ENCODE measurements at regions not wholly inside any gene's neighbourhood (a gene's known extent, or its start where the extent isn't known, plus 50 kb on each side); places are given as distances from the start of the nearest gene placed in this dataset.

- no peak for DNase-seq (ENCODE audit: low read depth in 2 of 2)
Observed at GRCh38 chr10:104505521-104506042, 135.5 kb upstream of the SORCS3 start.

- DNase-seq (ENCODE audit: low read depth in 2 of 2): no peak
Observed at GRCh38 chr10:104509981-104510380, 131.1 kb upstream of the SORCS3 start.

- DNase-seq (ENCODE audit: low read depth in 2 of 2): no peak
Observed at GRCh38 chr10:104510644-104511043, 130.4 kb upstream of the SORCS3 start.

DNA sequence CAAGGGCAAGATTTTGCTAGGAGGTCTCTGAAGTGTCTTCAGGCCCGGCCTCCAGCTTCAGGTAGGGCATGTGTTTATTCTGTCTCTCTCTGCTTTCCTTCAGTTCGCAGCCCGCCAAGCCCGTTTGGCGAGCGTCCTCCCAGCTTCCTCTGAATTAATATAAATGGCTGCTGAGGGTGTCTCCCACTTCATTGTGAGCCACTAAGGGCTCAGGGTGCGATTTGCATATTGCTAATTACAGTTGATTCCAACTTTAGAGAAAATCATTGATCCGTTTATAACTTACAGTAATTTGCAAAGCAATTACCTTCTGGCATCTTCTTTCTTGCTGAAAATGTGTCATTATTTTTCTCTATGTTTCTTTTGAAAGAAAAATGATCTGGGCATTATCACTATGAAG, 128.3 kb upstream of the SORCS3 start:
- no peak for DNase-seq (ENCODE audit: low read depth in 2 of 2)

DNA sequence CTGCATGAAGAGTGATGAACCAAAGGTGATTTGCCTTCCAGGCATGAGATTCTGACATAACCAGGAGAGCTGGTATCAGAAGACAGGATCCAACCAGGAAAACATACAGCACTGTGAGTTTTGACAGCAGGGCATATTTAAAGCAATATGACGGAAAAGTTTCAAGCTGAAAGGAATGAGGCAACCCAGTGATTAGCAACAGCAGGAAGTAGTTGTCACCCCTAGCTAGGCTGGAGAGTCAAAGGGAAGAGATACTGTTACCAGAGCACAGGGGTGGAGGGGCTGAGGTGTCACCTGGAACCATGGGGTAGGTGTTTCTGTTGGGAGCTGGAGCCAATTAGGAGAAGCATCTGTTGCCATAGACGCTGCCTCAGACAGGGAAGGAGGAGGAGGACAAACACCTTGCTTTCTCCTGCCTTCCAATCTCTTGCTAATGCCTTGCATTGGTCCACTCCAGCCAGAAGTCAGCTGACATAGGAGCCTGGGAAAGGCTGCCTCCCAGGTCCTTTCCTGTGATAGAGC, 125.4 kb upstream of the SORCS3 start:
- DNase-seq (ENCODE audit: low read depth in 2 of 2): no peak

GRCh38 chr10:104516986-104517385, 124.1 kb upstream of the SORCS3 start:
- DNase-seq (ENCODE audit: low read depth in 2 of 2): no peak

- DNase-seq (ENCODE audit: low read depth in 2 of 2): no peak
Observed at GRCh38 chr10:104517946-104518345, 123.1 kb upstream of the SORCS3 start.

- no peak for DNase-seq (ENCODE audit: low read depth in 2 of 2)
Observed at GRCh38 chr10:104518891-104519290, 122.2 kb upstream of the SORCS3 start.

DNA sequence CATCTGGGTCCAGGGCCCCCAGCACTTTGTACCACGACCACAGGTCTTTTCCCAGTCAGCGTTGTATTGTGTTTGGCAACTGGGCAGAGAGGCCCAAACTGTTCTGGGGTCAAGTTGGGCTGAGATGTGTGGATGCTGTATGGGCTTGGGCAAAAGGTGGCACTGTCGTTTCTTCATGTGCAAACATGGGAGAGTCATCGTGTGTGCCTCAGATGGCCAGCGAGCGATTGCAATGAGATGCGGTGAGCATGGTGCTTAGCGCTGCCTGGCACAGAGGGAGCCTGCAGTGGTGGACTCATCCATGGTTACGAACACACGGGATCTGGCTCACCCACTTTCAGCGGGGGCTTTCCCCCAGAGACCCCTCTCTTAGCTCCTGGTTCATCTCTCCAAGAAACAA, 120.4 kb upstream of the SORCS3 start:
- DNase-seq (ENCODE audit: low read depth in 2 of 2): no peak

- DNase-seq (ENCODE audit: low read depth in 2 of 2): no peak
Observed at GRCh38 chr10:104521901-104522694, 119.0 kb upstream of the SORCS3 start.

DNA sequence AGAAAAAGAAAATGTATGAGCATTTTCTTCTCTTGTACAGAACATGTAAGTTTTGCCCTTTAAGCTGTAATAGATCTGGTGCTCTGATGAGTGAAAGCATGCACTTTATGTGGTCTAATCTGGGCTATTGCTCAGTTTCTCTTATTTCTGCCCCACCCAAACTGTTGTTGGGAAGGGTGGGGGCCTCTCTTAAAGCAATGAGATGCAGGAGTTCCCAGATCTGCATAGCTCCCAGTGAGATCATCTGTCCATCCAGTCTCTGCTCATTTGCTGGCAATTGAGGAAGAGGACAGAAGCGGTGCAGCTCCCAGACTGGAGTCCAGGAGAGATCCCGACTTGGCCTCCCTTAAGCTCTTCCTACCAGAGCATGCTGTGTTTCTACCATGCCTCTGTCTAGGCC, 114.9 kb upstream of the SORCS3 start:
- DNase-seq (ENCODE audit: low read depth in 2 of 2): no peak

DNA sequence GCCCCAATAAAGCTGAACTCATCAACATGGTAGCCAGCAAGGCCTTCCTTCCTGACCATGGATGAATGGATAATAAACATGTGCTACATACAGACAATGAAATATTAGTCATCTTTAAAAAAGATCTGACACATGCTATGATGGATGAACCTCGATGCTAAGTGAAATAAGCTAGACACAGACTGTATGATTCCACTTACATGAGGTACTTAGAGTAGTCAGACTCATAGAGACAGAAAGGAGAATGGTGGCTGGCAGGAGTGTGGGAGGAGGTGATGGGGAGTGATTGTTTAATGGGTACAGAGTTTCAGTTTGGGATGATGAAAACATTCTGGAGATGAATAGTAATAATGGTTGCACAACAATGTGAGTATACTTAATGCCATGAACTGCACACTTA, 114.1 kb upstream of the SORCS3 start:
- no peak for DNase-seq (ENCODE audit: low read depth in 2 of 2)

- no peak for DNase-seq (ENCODE audit: low read depth in 2 of 2)
Observed at GRCh38 chr10:104540181-104540580, 100.9 kb upstream of the SORCS3 start.

- DNase-seq (ENCODE audit: low read depth in 2 of 2): no peak
Observed at GRCh38 chr10:104541820-104542219, 99.3 kb upstream of the SORCS3 start.

DNA sequence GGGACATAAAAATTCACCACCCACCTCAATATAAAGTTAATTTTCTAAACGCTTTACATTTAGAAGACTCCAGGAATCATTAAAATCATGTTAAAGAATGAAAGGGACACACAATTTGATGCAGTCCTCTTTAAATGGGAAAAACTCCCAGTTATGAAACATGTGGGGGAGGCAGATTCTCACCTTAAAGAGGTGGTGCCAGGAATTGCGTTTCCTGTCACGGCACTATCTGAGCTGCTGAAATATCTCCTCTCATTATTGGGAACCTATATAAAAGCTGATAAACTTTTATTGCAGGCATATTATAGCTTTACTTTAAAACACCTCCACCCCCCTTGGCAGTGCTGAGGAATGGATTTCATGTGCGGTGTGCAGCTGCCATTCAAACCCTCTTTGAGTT, 94.8 kb upstream of the SORCS3 start:
- DNase-seq (ENCODE audit: low read depth in 2 of 2): no peak

DNA sequence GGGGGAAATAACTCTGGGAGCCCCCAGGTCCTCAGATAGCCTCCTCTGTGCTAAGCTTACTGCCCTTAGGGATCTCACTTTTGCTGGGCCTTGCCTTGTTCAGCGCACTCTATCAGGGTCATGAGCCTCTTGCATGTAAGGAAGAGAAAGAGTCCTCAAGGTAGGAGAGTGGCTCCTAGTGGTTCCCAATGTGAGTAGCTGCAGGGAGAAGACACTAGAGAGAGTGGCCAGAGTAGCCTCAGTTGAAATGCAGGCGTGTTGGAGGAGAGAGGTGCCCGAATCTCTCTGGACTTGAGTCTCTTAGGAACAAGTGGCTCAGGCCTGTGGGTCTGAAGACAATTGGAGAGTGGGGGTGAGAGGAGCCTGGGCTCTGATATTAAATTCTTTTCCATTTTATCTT, 94.3 kb upstream of the SORCS3 start:
- no peak for DNase-seq (ENCODE audit: low read depth in 2 of 2)

DNA sequence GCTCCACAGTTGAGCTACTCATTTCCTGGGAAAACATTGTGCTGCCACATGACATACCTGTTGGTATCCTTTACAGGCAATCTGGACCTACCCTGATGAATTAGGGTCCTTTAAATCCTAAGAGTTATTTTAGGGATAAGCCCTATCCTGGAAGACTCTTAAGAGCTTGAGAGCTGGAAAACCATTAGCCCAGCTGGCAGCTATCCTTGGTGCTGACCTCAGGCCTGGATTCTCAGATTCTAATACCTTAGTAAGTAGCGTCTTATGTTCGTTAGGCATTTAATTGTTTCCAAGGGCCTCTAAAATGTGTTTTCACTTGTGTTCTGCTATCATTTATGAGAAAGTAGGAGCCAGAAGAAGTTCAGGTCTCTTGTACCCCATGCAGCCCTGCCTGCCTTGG, 93.0 kb upstream of the SORCS3 start:
- DNase-seq (ENCODE audit: low read depth in 2 of 2): no peak

GRCh38 chr10:104556831-104557230, 84.3 kb upstream of the SORCS3 start:
- no peak for DNase-seq (ENCODE audit: low read depth in 2 of 2)

- DNase-seq (ENCODE audit: low read depth in 2 of 2): no peak
Observed at GRCh38 chr10:104557966-104558365, 83.1 kb upstream of the SORCS3 start.

- no peak for DNase-seq (ENCODE audit: low read depth in 2 of 2)
Observed at GRCh38 chr10:104559935-104560334, 81.2 kb upstream of the SORCS3 start.

DNA sequence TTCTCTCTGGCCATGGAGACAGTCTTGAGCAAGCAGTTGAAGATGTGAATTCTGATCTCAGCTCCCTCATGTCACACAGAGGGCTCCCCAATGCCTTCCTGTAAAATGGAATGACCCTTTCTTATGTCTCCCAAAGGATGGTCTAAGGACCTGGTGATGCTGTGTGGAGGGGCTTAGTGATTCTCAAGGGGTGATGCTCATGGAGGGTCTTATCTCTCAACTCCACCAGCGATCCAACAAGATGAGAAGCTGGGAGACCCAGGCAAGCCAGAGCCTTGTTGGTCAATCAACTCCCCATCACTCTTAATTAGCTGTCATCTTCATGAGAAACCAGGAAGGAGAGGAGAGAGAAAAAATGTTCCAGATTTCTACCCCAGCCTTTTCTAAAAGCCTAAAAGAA, 78.0 kb upstream of the SORCS3 start:
- no peak for DNase-seq (ENCODE audit: low read depth in 2 of 2)

- DNase-seq (ENCODE audit: low read depth in 2 of 2): no peak
Observed at GRCh38 chr10:104563548-104563947, 77.5 kb upstream of the SORCS3 start.

GRCh38 chr10:104574427-104574826, 66.7 kb upstream of the SORCS3 start:
- DNase-seq (ENCODE audit: low read depth in 2 of 2): no peak

DNA sequence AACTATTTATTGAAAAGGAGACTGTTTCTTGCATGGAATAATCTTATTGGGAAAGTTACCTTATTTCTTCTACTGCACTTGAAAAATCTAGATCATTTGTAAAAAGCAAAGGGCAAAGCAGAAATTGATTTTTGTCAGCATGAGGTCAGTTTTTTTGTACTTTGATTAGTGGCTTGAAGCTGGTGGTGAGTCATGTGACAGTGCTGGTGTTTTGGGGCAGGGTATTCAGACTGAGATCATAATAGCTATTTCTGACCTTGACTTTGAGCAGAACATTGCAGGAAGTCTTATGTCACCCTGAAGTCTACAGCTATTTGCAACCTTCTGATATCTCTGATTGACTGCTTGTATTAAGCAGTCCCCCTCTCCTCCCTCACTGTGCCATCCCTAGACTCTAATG, 66.3 kb upstream of the SORCS3 start:
- DNase-seq (ENCODE audit: low read depth in 2 of 2): no peak
